Thymus (tissue), 11 donors: ENCODE measurements at regions not wholly inside any gene's neighbourhood (a gene's known extent, or its start where the extent isn't known, plus 50 kb on each side); places are given as distances from the start of the nearest gene placed in this dataset.

ENCODE experiments used
- DNase-seq, 9 donors: peaks; one replicate each; pipeline ENCODE4 v3.0.0-alpha.2; 2013; ENCODE audit warnings: low spot score in 9 of 9, low read depth in 6 of 9, missing footprints in 1 of 9
- H3K27ac ChIP-seq, 2 donors: one replicate each; pipeline ENCODE4 v1.5.1; 2013; ENCODE audit warnings: control low read depth in 1 of 2, low read depth in 1 of 2, low read length in 1 of 2, mild to moderate bottlenecking in 1 of 2, moderate library complexity in 1 of 2
- H3K27me3 ChIP-seq, 2 donors: one replicate each; pipeline ENCODE4 v1.5.1; 2013; ENCODE audit warnings: low read length in 1 of 2; ENCODE audit not compliant: control insufficient read depth in 2 of 2, insufficient read depth in 1 of 2
- H3K36me3 ChIP-seq, 2 donors: one replicate each; pipeline ENCODE4 v1.5.1; 2013; ENCODE audit warnings: low read length in 1 of 2, mild to moderate bottlenecking in 1 of 2, moderate library complexity in 1 of 2; ENCODE audit not compliant: control insufficient read depth in 2 of 2, insufficient read depth in 2 of 2
- H3K4me1 ChIP-seq, 2 donors: one replicate each; pipeline ENCODE4 v1.5.1; 2013; ENCODE audit warnings: low read length in 2 of 2; ENCODE audit not compliant: control insufficient read depth in 2 of 2, insufficient read depth in 2 of 2
- H3K4me3 ChIP-seq, 2 donors: one replicate each; pipeline ENCODE4 v1.5.1; 2013; ENCODE audit warnings: low read length in 2 of 2, control low read depth in 1 of 2, mild to moderate bottlenecking in 1 of 2
- H3K9me3 ChIP-seq, 2 donors: one replicate each; pipeline ENCODE4 v1.5.1; 2013; ENCODE audit warnings: low read length in 1 of 2, mild to moderate bottlenecking in 1 of 2; ENCODE audit not compliant: control insufficient read depth in 2 of 2, insufficient read depth in 1 of 2
- WGBS: extraction: QIAGEN DNeasy Blood & Tissue Kit; methylation state at CpG from one replicate; pipeline ENCODE4 v1.1.7; 2013; 5-methylcytosine and 5-hydroxymethylcytosine counted together
- donor health status: healthy.

DNA sequence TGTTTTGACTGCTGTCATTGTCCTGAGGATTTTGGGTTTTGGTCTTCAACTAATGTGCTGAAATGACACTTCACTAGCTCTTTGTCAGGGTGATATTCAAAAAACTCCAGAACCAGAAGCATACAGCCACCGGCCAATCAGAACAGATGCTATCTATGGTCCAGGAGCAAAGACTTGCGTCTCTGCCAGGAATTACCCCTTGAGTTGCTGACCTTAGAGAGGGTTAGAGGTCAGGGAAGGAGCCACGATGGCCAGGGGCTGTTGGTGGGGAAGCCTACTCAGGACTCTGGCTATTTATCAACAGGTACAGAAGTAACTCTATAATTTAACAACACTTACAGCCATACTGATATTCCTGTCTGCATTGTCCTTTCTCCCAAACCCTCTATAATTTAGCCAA lies 356.8 kb downstream of the EFNA5 start:
- Histone ChIP-seq H3K4me3 (no peak overlapping the region), H3K36me3 (no peaks in the 10 kb centered on the region), H3K27ac (no peak overlapping the region), H3K27me3 (no peaks in the 10 kb centered on the region), H3K9me3 (no peaks in the 10 kb centered on the region), H3K4me1 (no peaks in the 10 kb centered on the region)
- WGBS = 80% methylated on average over 3 of the region's 3 CpGs
- no peak for DNase-seq

GRCh38 chr5:107313098-107313497 lies 357.6 kb downstream of the EFNA5 start:
- no peaks in the 10 kb centered on the region for H3K9me3 ChIP-seq
- H3K27ac ChIP-seq = no peak overlapping the region
- H3K36me3 ChIP-seq = no peaks in the 10 kb centered on the region
- no peaks in the 10 kb centered on the region for H3K4me1 ChIP-seq
- no peaks in the 10 kb centered on the region for H3K27me3 ChIP-seq
- no peak for DNase-seq
- 97% methylated on average over 3 of the region's 3 CpGs for WGBS
- H3K4me3 ChIP-seq = no peak overlapping the region

GRCh38 chr5:107310181-107310580 lies 360.6 kb downstream of the EFNA5 start:
- no peaks in the 10 kb centered on the region for H3K9me3 ChIP-seq
- no peak for DNase-seq
- no peak overlapping the region for H3K4me3 ChIP-seq
- H3K4me1 ChIP-seq = no peaks in the 10 kb centered on the region
- 66% methylated on average over 1 of the region's 1 CpG for WGBS
- no peaks in the 10 kb centered on the region for H3K36me3 ChIP-seq
- H3K27ac ChIP-seq = no peak overlapping the region
- H3K27me3 ChIP-seq = no peaks in the 10 kb centered on the region

DNA sequence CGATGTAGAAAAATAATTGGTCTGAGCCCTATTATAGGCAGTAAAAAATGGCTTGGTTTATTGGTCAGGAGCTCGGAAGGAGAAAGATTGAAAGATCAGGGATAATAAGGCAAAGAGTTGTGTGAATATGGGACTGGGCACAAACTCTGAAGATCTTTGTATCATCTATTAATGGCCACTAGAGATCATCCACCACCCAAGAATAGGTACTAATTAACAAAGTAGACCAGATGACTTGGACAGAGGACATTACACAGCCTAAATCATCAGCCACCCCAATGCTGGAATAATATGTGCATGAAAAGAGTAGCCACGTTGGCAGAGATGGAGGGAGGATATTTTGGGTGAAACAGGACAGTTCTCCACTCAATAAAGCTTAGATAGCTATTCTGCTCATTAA lies 364.1 kb downstream of the EFNA5 start:
- no peak overlapping the region for H3K4me3 ChIP-seq
- 92% methylated on average over 3 of the region's 3 CpGs for WGBS
- DNase-seq = no peak
- H3K27ac ChIP-seq = no peak overlapping the region
- no peaks in the 10 kb centered on the region for H3K27me3 ChIP-seq
- no peaks in the 10 kb centered on the region for H3K36me3 ChIP-seq
- H3K9me3 ChIP-seq = no peaks in the 10 kb centered on the region
- no peaks in the 10 kb centered on the region for H3K4me1 ChIP-seq

DNA sequence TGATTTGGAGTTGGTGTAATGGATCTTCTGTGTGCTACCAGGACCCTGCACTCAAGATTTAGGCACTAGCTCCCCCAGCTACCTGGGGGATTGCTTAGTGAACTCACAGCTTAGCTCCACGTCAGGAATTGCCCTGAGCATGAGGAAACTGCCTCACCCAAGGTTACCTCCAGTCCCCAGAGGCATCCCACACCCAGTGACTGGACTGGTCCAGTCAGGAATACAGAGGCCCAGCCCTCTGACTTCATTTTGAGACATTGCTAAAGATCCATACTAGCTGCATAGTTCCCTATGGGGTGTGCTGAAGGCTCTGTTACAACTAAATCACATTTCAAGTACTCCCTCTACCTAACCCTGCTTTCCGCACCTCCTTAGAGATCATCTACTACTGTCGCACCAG lies 364.7 kb downstream of the EFNA5 start:
- no peak for DNase-seq
- H3K9me3 ChIP-seq = no peaks in the 10 kb centered on the region
- WGBS = 94% methylated on average over 3 of the region's 3 CpGs
- H3K27ac ChIP-seq = no peak overlapping the region
- no peaks in the 10 kb centered on the region for H3K27me3 ChIP-seq
- H3K4me3 ChIP-seq = no peak overlapping the region
- H3K36me3 ChIP-seq = no peaks in the 10 kb centered on the region
- no peaks in the 10 kb centered on the region for H3K4me1 ChIP-seq

GRCh38 chr5:107304684-107305083 lies 366.1 kb downstream of the EFNA5 start:
- Histone ChIP-seq H3K27me3 (no peaks in the 10 kb centered on the region), H3K27ac (no peak overlapping the region), H3K9me3 (no peaks in the 10 kb centered on the region), H3K36me3 (no peaks in the 10 kb centered on the region), H3K4me1 (no peaks in the 10 kb centered on the region), H3K4me3 (no peak overlapping the region)
- no peak for DNase-seq

DNA sequence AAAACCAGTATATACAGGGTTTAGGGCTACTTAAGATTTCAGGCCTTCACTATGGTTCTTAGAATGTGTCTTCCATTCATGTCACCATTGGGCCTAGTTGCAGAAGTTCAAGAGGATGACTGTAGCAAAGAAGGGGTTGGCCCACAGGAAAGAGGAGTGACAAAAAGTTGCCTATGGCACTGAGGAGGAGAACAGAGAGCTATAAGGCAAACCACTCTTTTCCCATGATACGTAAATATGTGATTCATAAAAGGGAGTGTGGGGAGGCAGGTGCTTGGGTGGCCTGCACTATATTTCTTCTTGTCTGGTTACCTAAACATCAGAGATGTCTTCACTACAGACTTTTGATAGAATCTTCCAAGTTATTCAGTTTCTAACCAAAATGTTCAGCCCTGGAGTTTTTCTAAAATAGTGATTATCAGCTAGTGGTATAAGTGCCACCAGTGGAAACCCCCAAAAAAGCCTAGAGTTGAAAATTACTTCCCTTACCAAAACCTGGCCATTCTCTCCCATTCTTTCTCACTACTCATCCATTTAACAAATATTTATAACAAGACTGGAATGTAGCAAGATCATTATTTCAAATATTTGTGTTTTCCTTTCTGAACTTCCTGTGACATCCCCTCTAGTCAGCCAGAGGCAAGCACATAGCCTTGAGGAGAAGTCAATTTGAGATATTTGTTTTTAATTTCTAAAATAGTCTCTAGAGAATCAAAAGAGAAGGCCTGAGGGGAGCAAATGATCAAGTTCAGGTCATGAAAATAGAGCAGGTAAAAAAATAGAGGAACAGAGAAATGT lies 367.4 kb downstream of the EFNA5 start:
- H3K27me3 ChIP-seq = no peaks in the 10 kb centered on the region
- H3K4me1 ChIP-seq = no peaks in the 10 kb centered on the region
- WGBS = 95% methylated on average over 1 of the region's 1 CpG
- no peak for DNase-seq
- H3K27ac ChIP-seq = no peak overlapping the region
- H3K36me3 ChIP-seq = no peaks in the 10 kb centered on the region
- H3K4me3 ChIP-seq = no peak overlapping the region
- no peaks in the 10 kb centered on the region for H3K9me3 ChIP-seq

- H3K27ac ChIP-seq = no peak overlapping the region
- H3K4me1 ChIP-seq = no peaks in the 10 kb centered on the region
- no peaks in the 10 kb centered on the region for H3K36me3 ChIP-seq
- no peaks in the 10 kb centered on the region for H3K9me3 ChIP-seq
- no peak for DNase-seq
- H3K4me3 ChIP-seq = no peak overlapping the region
- 96% methylated on average over 3 of the region's 3 CpGs for WGBS
- H3K27me3 ChIP-seq = no peaks in the 10 kb centered on the region
Observed at GRCh38 chr5:107302441-107302840, 368.3 kb downstream of the EFNA5 start.

DNA sequence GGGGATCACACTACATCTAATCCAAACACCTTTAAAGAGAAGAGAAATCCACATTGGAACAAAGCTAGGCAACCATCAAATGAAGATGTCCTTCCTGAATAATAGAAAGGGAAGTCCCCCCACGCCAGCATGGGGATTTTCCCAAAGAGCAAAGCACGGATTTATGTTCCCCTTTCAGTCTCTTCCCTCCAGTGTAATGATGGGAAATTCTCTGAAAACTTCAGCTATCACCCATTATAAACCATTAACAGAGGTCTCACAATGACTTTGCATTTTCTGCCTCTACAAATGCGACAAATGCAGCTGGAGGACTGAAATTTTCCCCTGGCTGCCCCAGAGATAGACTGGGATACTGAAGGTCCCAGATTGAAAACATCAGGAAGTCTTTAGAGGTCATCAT lies 368.7 kb downstream of the EFNA5 start:
- Histone ChIP-seq H3K4me3 (no peak overlapping the region), H3K9me3 (no peaks in the 10 kb centered on the region), H3K27ac (no peak overlapping the region), H3K4me1 (no peaks in the 10 kb centered on the region), H3K36me3 (no peaks in the 10 kb centered on the region), H3K27me3 (no peaks in the 10 kb centered on the region)
- 91% methylated on average over 3 of the region's 3 CpGs for WGBS
- no peak for DNase-seq
